Endothelial cell of umbilical vein (primary cell): ENCODE measurements at regions not wholly inside any gene's neighbourhood (a gene's known extent, or its start where the extent isn't known, plus 50 kb on each side); places are given as distances from the start of the nearest gene placed in this dataset.

Experiments
- BruUV-seq: library from RNA; stranded (reverse); fragments of 400-500 nt; replicated peaks from 2 replicates; lab custom pipeline; 2021; lab: Mats Ljungman, UMichigan
- CTCF ChIA-PET: fragments of 300-600, 350-600 bp; sonication (Branson Sonifier 250); formaldehyde crosslinking; loops from one replicate; lab custom pipeline; 2021; ENCODE audit warnings: antibody characterized with exemption, inconsistent platforms; lab: Charles Lee
- POLR2A ChIA-PET: fragments of 300-600, 350-600 bp; sonication (Branson Sonifier 250); formaldehyde crosslinking; loops from one replicate; lab custom pipeline; 2021; ENCODE audit warnings: antibody characterized with exemption, inconsistent platforms; lab: Charles Lee
- DNase-seq: peaks from one replicate; pipeline ENCODE4 v3.0.0-alpha.2; 2011; ENCODE audit warnings: low read depth, low spot score
- FAIRE-seq: peaks from 2 replicates; lab custom pipeline; 2011; peaks lifted over from hg19 to GRCh38; lab: Jason Lieb, UNC
- H2AFZ ChIP-seq: 2 replicates; pipeline ENCODE4 v1.6.0; 2012; ENCODE audit warnings: low read depth, low read length, control low read depth, inconsistent platforms
- H3K27ac ChIP-seq: 2 replicates; pipeline ENCODE4 v1.5.1; 2011; ENCODE audit warnings: low read depth, mild to moderate bottlenecking, control low read depth, low read length, moderate library complexity; ENCODE audit not compliant: insufficient read depth
- H3K27me3 ChIP-seq, 2 experiments: 2 replicates each; pipeline versions ENCODE4 v1.6.0 to v1.6.1; 2011; ENCODE audit warnings: low read length in 2 of 2, mixed read lengths in 1 of 2; ENCODE audit not compliant: control insufficient read depth in 2 of 2, insufficient read depth in 2 of 2
- H3K36me3 ChIP-seq, 2 experiments: 2 replicates in 1 of 2; 3 replicates in 1 of 2; pipeline ENCODE4 v1.5.1; 2011; ENCODE audit warnings: low read length in 2 of 2, mild to moderate bottlenecking in 1 of 2, moderate library complexity in 1 of 2; ENCODE audit not compliant: control insufficient read depth in 2 of 2, insufficient read depth in 2 of 2; ENCODE audit errors: extremely low read depth in 1 of 2
- H3K4me1 ChIP-seq: 3 replicates; pipeline ENCODE4 v1.5.1; 2011; ENCODE audit warnings: mild to moderate bottlenecking, low read length; ENCODE audit not compliant: control insufficient read depth, insufficient read depth; ENCODE audit errors: extremely low read depth
- H3K4me2 ChIP-seq: 2 replicates; pipeline ENCODE4 v1.6.1; 2011; ENCODE audit warnings: low read length, control low read depth, mixed read lengths; ENCODE audit not compliant: insufficient read depth
- H3K4me3 ChIP-seq, 3 experiments: fragments of 200-600 bp in 1 of 3; sonication (generic), shearing (Covaris generic) in 1 of 3; replicated peaks in 1 of 3; 2 replicates each; pipeline ENCODE4 v1.5.1; 2011 to 2016; ENCODE audit warnings: control low read depth in 3 of 3, low read length in 3 of 3, mild to moderate bottlenecking in 2 of 3, inconsistent platforms in 1 of 3, low read depth in 1 of 3, moderate library complexity in 1 of 3; ENCODE audit not compliant: insufficient read depth in 1 of 3
- H3K79me2 ChIP-seq: 2 replicates; pipeline ENCODE4 v1.6.0; 2012; ENCODE audit warnings: low read length, inconsistent platforms; ENCODE audit not compliant: control insufficient read depth, insufficient read depth
- H3K9ac ChIP-seq: replicated peaks from 2 replicates; pipeline ENCODE3; 2011; ENCODE audit warnings: low read length, control low read depth; ENCODE audit not compliant: insufficient read depth; ENCODE audit errors: extremely low read depth
- H3K9me1 ChIP-seq: replicated peaks from 3 replicates; pipeline ENCODE4 v1.6.0; 2011; ENCODE audit warnings: mild to moderate bottlenecking, low read length; ENCODE audit not compliant: control insufficient read depth, insufficient read depth; ENCODE audit errors: extremely low read depth
- H3K9me3 ChIP-seq: replicated peaks from 2 replicates; pipeline ENCODE4 v1.5.1; 2012; ENCODE audit warnings: low read length, inconsistent platforms; ENCODE audit not compliant: control insufficient read depth, insufficient read depth
- H4K20me1 ChIP-seq: replicated peaks from 2 replicates; pipeline ENCODE3; 2011; ENCODE audit warnings: mild to moderate bottlenecking, low read length; ENCODE audit not compliant: control insufficient read depth, insufficient read depth; ENCODE audit errors: extremely low read depth
- CTCF ChIP-seq, 2 donors: IDR thresholded peaks; 1 replicate in 1 of 2; 2 replicates in 1 of 2; pipeline ENCODE4 v1.5.1; 2011; ENCODE audit warnings: low read length in 2 of 2, mild to moderate bottlenecking in 2 of 2, moderate library complexity in 2 of 2, control low read depth in 1 of 2, inconsistent platforms in 1 of 2, low read depth in 1 of 2; ENCODE audit not compliant: insufficient read depth in 1 of 2; ENCODE audit errors: extremely low read depth in 1 of 2
- EZH2 ChIP-seq: IDR thresholded peaks from 2 replicates; pipeline ENCODE4 v1.6.1; 2012; ENCODE audit warnings: borderline replicate concordance, low read depth, mild to moderate bottlenecking, moderate library complexity, low read length, inconsistent platforms; ENCODE audit not compliant: severe bottlenecking
- FOS ChIP-seq: IDR thresholded peaks from 2 replicates; pipeline ENCODE4 v1.6.1; 2011; ENCODE audit warnings: mild to moderate bottlenecking, low read length, moderate library complexity, borderline replicate concordance; ENCODE audit not compliant: insufficient read depth
- GATA2 ChIP-seq: IDR thresholded peaks from 2 replicates; pipeline ENCODE4 v1.7.0; 2011; ENCODE audit warnings: low read depth, mild to moderate bottlenecking, moderate library complexity, mixed read lengths, low read length; ENCODE audit not compliant: insufficient read length, insufficient read depth
- JUN ChIP-seq: IDR thresholded peaks from 2 replicates; pipeline ENCODE4 v1.6.1; 2011; ENCODE audit warnings: borderline replicate concordance, low read depth; ENCODE audit not compliant: insufficient read length, insufficient read depth
- MAX ChIP-seq: IDR thresholded peaks from 2 replicates; pipeline ENCODE4 v1.6.1; 2011; ENCODE audit not compliant: insufficient read depth, insufficient read length
- MYC ChIP-seq: IDR thresholded peaks from one replicate; pipeline ENCODE4 v1.6.1; 2011; ENCODE audit warnings: mild to moderate bottlenecking, low read depth, low read length
- POLR2A ChIP-seq: IDR thresholded peaks from 2 replicates; pipeline ENCODE4 v1.6.1; 2012; ENCODE audit warnings: low read depth, mild to moderate bottlenecking, control low read depth, low read length
- POLR2AphosphoS5 ChIP-seq: IDR thresholded peaks from 2 replicates; pipeline ENCODE4 v1.6.1; 2012; ENCODE audit warnings: low read depth, mild to moderate bottlenecking, control low read depth, low read length, moderate library complexity; ENCODE audit not compliant: insufficient read depth
- dilution Hi-C: fragments of 300-500 bp; cut with MboI; formaldehyde crosslinking; loops from one replicate; pipeline ENCODE4 v1.15.0; 2019; ENCODE audit warnings: low sequenced_read_pairs; ENCODE audit not compliant: extremely low pct_ligation_motif_present
- intact Hi-C: fragments of 100-400 bp; cut with micrococcal nuclease; formaldehyde crosslinking; loops from one replicate; pipeline ENCODE4 v1.10.0; 2022

GRCh38 chr20:60704147-60704546 is 547.9 kb upstream of the CDH4 start:
- Histone ChIP-seq H3K4me1 (no peaks in the 10 kb centered on the region), H3K79me2 (no peaks in the 10 kb centered on the region), H3K4me2 (no peak overlapping the region), H3K4me3 (no peak overlapping the region), H2AFZ (no peak overlapping the region), H3K27ac (no peak overlapping the region), H3K9me1 (no peaks in the 10 kb centered on the region), H3K9me3 (no peaks in the 10 kb centered on the region), H3K9ac (no peak overlapping the region), H3K36me3 (no peaks in the 10 kb centered on the region), H3K27me3 (no peaks in the 10 kb centered on the region), H4K20me1 (no peaks in the 10 kb centered on the region)
- intact Hi-C loops (no loop called here), dilution Hi-C loops (no loop called here)
- TF ChIP-seq MYC, result no peak
- TF ChIP-seq FOS, result no peak
- TF ChIP-seq JUN, result no peak
- no peak for TF ChIP-seq POLR2A
- TF ChIP-seq CTCF (IDR thresholded peaks at IDR 0.05; ENCODE audit: extremely low read depth in 1 of 2, insufficient read depth in 1 of 2, low read depth in 1 of 2, low read length in 2 of 2), result no peak
- no peak for TF ChIP-seq POLR2AphosphoS5
- no peak for TF ChIP-seq EZH2
- TF ChIP-seq MAX, result no peak
- no peak for TF ChIP-seq GATA2
- DNase-seq, result no peak
- POLR2A ChIA-PET, result no interaction called here
- CTCF ChIA-PET, result no interaction called here
- BruUV-seq, result no TSS peak
- FAIRE-seq, result no peak
